ENCODE measurements at regions not wholly inside any gene's neighbourhood (a gene's known extent, or its start where the extent isn't known, plus 50 kb on each side); places are given as distances from the start of the nearest gene placed in this dataset.

DNA sequence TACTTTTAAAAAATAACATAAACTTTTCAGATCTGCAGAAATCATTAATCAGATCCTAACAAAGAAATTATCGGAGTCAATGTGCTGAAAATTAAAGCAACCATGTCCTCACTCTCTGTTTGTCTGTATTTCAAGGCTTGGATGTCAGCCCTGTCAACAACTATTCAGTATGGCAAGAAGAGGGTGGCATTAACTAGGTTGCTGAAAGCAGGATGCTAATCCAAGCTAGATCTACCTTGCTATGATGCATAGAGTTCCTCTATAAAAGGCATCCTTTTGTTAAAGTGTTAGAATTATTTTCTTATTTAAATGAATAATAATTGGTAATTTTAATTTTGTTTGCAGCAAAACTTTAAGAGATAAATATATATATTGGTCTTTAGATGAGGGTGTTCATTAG is 800.8 kb downstream of the CDH11 start:
- no peak overlapping the region for H3K27ac Mint-ChIP-seq
- no peaks in the 10 kb centered on the region for H3K27me3 Mint-ChIP-seq
- ChIA-PET POLR2A (no interaction called here), CTCF (no interaction called here)
- H3K9me3 Mint-ChIP-seq (ENCODE audit: low read depth): peaks cover 5% of the 10 kb centered on the region
- ATAC-seq (no peak), DNase-seq (no peak)
- H3K4me1 Mint-ChIP-seq: no peaks in the 10 kb centered on the region
- no peaks in the 10 kb centered on the region for H3K36me3 Mint-ChIP-seq (ENCODE audit: low read depth)
- intact Hi-C loops (cut with DNase I, micrococcal nuclease): no loop called here
- H3K4me3 Mint-ChIP-seq: no peak overlapping the region

DNA sequence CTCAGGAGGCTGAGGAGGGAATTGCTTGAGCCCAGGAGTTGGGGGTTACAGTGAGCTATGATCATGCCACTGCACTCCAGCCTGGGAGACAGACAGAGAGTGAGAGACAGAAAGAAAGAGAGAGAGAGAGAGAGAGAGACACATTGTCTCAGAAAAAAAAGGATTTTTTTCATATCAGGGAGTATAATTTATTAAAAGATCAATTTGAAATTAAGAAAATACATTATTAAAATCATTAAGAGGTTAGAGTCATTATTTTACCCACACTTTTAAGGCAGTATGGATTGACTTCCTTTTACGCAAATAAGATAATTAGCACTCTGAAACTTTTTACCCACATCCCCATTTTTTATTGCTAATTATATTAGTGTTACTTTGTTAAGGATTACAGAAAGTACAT is 804.3 kb downstream of the CDH11 start:
- ChIA-PET POLR2A (no interaction called here), CTCF (no interaction called here)
- Mint-ChIP-seq H3K36me3 (ENCODE audit: low read depth) (no peaks in the 10 kb centered on the region), H3K4me1 (no peaks in the 10 kb centered on the region), H3K4me3 (no peak overlapping the region), H3K27ac (no peak overlapping the region), H3K27me3 (no peaks in the 10 kb centered on the region), H3K9me3 (ENCODE audit: low read depth) (peaks cover 11% of the 10 kb centered on the region)
- ATAC-seq (no peak), DNase-seq (no peak)
- intact Hi-C loops (cut with DNase I, micrococcal nuclease): no loop called here

GRCh38 chr16:64313726-64314125 is 808.1 kb downstream of the CDH11 start:
- no peaks in the 10 kb centered on the region for H3K36me3 Mint-ChIP-seq (ENCODE audit: low read depth)
- no peaks in the 10 kb centered on the region for H3K4me1 Mint-ChIP-seq
- DNase-seq (no peak), ATAC-seq (no peak)
- peaks cover 17% of the 10 kb centered on the region for H3K9me3 Mint-ChIP-seq (ENCODE audit: low read depth)
- POLR2A ChIA-PET: no interaction called here
- no peaks in the 10 kb centered on the region for H3K27me3 Mint-ChIP-seq
- H3K4me3 Mint-ChIP-seq: no peak overlapping the region
- CTCF ChIA-PET: no interaction called here
- intact Hi-C loops (cut with DNase I, micrococcal nuclease): no loop called here
- H3K27ac Mint-ChIP-seq: no peak overlapping the region

DNA sequence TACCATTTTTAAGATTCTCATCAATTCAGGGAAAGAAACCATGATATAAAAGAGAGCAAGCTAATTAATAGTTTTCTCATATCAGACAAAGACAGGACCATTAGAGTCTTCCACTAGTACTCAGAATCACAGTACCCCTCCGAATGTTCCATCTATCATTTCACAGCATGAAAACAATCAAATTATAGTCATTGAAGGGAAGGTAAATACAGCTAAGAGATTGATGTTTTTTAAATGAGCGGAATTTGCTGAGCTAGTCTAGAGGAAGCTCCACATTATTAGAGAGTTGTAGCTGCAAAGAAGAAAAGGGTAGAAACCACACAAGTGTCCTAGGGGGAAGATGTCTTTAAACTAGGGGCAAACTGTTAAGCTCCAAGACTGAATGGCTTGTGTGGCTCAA is 808.9 kb downstream of the CDH11 start:
- peaks cover 24% of the 10 kb centered on the region for H3K9me3 Mint-ChIP-seq (ENCODE audit: low read depth)
- intact Hi-C loops (cut with DNase I, micrococcal nuclease): no loop called here
- H3K4me3 Mint-ChIP-seq: no peak overlapping the region
- H3K27me3 Mint-ChIP-seq: no peaks in the 10 kb centered on the region
- ChIA-PET POLR2A (no interaction called here), CTCF (no interaction called here)
- no peaks in the 10 kb centered on the region for H3K36me3 Mint-ChIP-seq (ENCODE audit: low read depth)
- H3K4me1 Mint-ChIP-seq: no peaks in the 10 kb centered on the region
- no peak overlapping the region for H3K27ac Mint-ChIP-seq
- DNase-seq (no peak), ATAC-seq (no peak)

GRCh38 chr16:64312292-64312691 is 809.6 kb downstream of the CDH11 start:
- DNase-seq (no peak), ATAC-seq (no peak)
- CTCF ChIA-PET: no interaction called here
- no peaks in the 10 kb centered on the region for H3K4me1 Mint-ChIP-seq
- no peaks in the 10 kb centered on the region for H3K27me3 Mint-ChIP-seq
- POLR2A ChIA-PET: no interaction called here
- intact Hi-C loops (cut with DNase I, micrococcal nuclease): no loop called here
- peaks cover 2% of the 10 kb centered on the region for H3K36me3 Mint-ChIP-seq (ENCODE audit: low read depth)
- H3K9me3 Mint-ChIP-seq (ENCODE audit: low read depth): peaks cover 27% of the 10 kb centered on the region
- H3K4me3 Mint-ChIP-seq: no peak overlapping the region
- H3K27ac Mint-ChIP-seq: no peak overlapping the region

GRCh38 chr16:64311241-64311640 is 810.6 kb downstream of the CDH11 start:
- ATAC-seq (no peak), DNase-seq (no peak)
- Mint-ChIP-seq H3K4me3 (no peak overlapping the region), H3K9me3 (ENCODE audit: low read depth) (peaks cover 32% of the 10 kb centered on the region), H3K27me3 (no peaks in the 10 kb centered on the region), H3K36me3 (ENCODE audit: low read depth) (peaks cover 2% of the 10 kb centered on the region), H3K27ac (no peak overlapping the region), H3K4me1 (no peaks in the 10 kb centered on the region)
- CTCF ChIA-PET: no interaction called here
- intact Hi-C loops (cut with DNase I, micrococcal nuclease): no loop called here
- POLR2A ChIA-PET: no interaction called here

DNA sequence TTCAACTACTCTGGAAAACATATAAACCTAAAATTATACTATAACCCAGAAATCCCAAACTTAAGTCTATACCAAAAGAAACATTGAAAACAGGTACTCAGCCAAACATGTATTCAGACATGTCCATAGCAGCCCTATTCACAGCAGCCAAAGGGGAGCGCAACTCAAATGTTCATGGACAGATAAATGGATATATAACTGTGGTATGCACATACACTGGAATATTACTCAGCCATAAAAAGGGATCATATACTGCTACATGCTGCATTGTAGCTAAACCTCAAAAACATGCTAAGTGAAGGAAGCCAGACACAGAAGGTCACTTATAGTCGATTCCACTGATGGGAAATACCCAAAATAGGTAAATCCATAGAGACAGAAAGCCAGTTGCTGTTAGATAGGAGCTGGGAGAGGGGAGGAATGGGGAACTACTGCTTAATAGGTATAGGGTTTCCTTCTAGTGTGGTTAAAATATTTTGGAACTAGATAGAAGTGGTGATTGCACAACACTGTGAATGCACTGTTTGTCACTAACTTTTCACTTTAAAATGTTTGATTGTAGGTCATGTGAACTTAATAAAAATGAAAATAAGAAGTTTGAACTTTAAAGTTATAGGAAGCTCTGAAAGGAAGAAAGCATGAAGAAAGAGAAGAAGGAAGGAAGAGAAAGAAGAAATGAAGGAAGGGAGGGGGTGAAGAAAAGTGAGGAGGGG is 812.3 kb downstream of the CDH11 start:
- Mint-ChIP-seq H3K4me1 (no peaks in the 10 kb centered on the region), H3K9me3 (ENCODE audit: low read depth) (peaks cover 30% of the 10 kb centered on the region), H3K4me3 (no peak overlapping the region), H3K36me3 (ENCODE audit: low read depth) (peaks cover 2% of the 10 kb centered on the region), H3K27ac (no peak overlapping the region), H3K27me3 (no peaks in the 10 kb centered on the region)
- ChIA-PET POLR2A (no interaction called here), CTCF (no interaction called here)
- ATAC-seq (no peak), DNase-seq (no peak)
- intact Hi-C loops (cut with DNase I, micrococcal nuclease): no loop called here

DNA sequence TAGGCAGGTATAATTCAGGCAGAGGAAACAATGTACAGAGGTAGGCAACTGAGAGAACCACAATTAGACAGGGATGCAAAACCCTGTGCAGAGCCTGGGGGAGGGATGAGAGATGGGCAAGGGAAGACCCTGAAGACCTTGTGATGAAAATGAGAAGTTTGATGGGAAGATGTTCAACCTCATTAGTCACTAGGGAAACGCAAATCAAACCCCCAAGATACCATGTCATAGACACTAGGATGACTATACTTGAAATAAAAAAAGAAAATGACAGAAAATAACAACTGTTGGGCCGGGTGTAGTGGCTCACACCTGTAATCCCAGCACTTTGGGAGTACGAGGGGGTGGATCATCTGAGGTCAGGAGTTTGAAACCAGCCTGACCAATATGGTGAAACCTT is 813.1 kb downstream of the CDH11 start:
- intact Hi-C loops (cut with DNase I, micrococcal nuclease): no loop called here
- no peaks in the 10 kb centered on the region for H3K4me1 Mint-ChIP-seq
- H3K9me3 Mint-ChIP-seq (ENCODE audit: low read depth): peaks cover 33% of the 10 kb centered on the region
- no peaks in the 10 kb centered on the region for H3K27me3 Mint-ChIP-seq
- peaks cover 2% of the 10 kb centered on the region for H3K36me3 Mint-ChIP-seq (ENCODE audit: low read depth)
- H3K4me3 Mint-ChIP-seq: no peak overlapping the region
- ChIA-PET POLR2A (no interaction called here), CTCF (no interaction called here)
- ATAC-seq (no peak), DNase-seq (no peak)
- no peak overlapping the region for H3K27ac Mint-ChIP-seq

DNA sequence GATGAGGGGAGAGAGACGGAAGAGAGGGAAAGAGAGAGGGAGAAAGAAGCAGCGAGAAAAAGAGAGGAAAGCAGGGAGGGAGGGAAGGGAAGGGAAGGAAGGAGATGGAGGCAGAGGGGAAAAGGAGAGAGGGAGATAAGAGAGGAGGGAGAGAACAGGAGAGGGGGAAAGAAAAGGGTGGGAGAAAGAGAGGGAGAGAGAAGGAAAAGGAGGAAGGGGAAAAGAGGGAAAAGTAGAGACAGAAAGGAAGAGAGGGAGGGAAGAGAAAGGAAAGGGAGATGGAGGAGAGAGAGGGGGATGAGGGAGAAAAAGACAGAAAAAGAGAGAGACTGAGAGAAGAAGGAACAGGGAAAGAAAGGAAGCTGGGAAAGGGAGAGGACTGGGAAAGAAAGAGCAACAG is 814.4 kb downstream of the CDH11 start:
- ChIA-PET CTCF (no interaction called here), POLR2A (no interaction called here)
- intact Hi-C loops (cut with DNase I, micrococcal nuclease): no loop called here
- ATAC-seq: no peak
- DNase-seq: no peak
- Mint-ChIP-seq H3K4me3 (no peak overlapping the region), H3K36me3 (ENCODE audit: low read depth) (peaks cover 2% of the 10 kb centered on the region), H3K27me3 (no peaks in the 10 kb centered on the region), H3K4me1 (no peaks in the 10 kb centered on the region), H3K27ac (no peak overlapping the region), H3K9me3 (ENCODE audit: low read depth) (peaks cover 30% of the 10 kb centered on the region)

- intact Hi-C loops (cut with DNase I, micrococcal nuclease): no loop called here
- no peak for ATAC-seq
- Mint-ChIP-seq H3K4me3 (no peak overlapping the region), H3K9me3 (ENCODE audit: low read depth) (peaks cover 30% of the 10 kb centered on the region), H3K36me3 (ENCODE audit: low read depth) (peaks cover 2% of the 10 kb centered on the region), H3K27me3 (no peaks in the 10 kb centered on the region), H3K4me1 (no peaks in the 10 kb centered on the region), H3K27ac (no peak overlapping the region)
- POLR2A ChIA-PET: no interaction called here
- no peak for DNase-seq
- CTCF ChIA-PET: interaction anchor here (0.6 kb wide), 1 partner anchor 465 kb away, joined by 3 read pairs; no protein-coding TSS in a partner anchor
Observed at GRCh38 chr16:64305663-64306062, 816.2 kb downstream of the CDH11 start.

- DNase-seq: no peak
- no peaks in the 10 kb centered on the region for H3K27me3 Mint-ChIP-seq
- peaks cover 28% of the 10 kb centered on the region for H3K9me3 Mint-ChIP-seq (ENCODE audit: low read depth)
- CTCF ChIA-PET: no interaction called here
- ATAC-seq: no peak
- H3K4me3 Mint-ChIP-seq: no peak overlapping the region
- POLR2A ChIA-PET: no interaction called here
- intact Hi-C loops (cut with DNase I, micrococcal nuclease): no loop called here
- no peaks in the 10 kb centered on the region for H3K4me1 Mint-ChIP-seq
- H3K27ac Mint-ChIP-seq: no peak overlapping the region
- H3K36me3 Mint-ChIP-seq (ENCODE audit: low read depth): peaks cover 2% of the 10 kb centered on the region
Observed at GRCh38 chr16:64304951-64305350, 816.9 kb downstream of the CDH11 start.

DNA sequence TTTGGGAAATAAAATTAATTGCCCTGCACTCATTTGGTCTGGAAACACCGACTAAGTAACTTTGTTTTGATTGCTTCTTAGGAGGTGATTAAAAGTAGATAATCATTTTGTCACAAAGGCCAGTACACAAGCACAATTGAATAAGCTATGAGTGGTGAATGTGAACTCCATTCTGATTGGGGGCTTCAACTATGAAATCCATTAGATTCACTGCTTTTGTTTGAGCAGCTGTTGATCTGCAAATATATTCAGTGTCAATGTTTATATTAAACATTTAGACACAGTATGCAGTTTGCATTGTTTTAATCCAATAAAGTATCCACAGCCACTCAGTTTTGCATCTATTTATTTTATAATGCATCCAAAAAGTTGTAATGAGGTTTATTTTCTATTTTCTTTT is 817.5 kb downstream of the CDH11 start:
- intact Hi-C loops (cut with DNase I, micrococcal nuclease): no loop called here
- Mint-ChIP-seq H3K4me3 (no peak overlapping the region), H3K4me1 (no peaks in the 10 kb centered on the region), H3K36me3 (ENCODE audit: low read depth) (peaks cover 2% of the 10 kb centered on the region), H3K9me3 (ENCODE audit: low read depth) (peaks cover 26% of the 10 kb centered on the region), H3K27me3 (no peaks in the 10 kb centered on the region), H3K27ac (no peak overlapping the region)
- ATAC-seq (no peak), DNase-seq (no peak)
- ChIA-PET POLR2A (no interaction called here), CTCF (no interaction called here)
